WTC11 (cell line): ENCODE measurements at regions not wholly inside any gene's neighbourhood (a gene's known extent, or its start where the extent isn't known, plus 50 kb on each side); places are given as distances from the start of the nearest gene placed in this dataset.
A peak's percentile ranks its signal among the peaks of the same experiment; 100 is the strongest.

ENCODE experiments used
- ATAC-seq: fragments of 200-7000 bp; cut with Tn5 transposase; 2 replicates; pipeline ENCODE4 v1.10.0; 2021; ENCODE audit warnings: mild to moderate bottlenecking, moderate library complexity
- CTCF ChIA-PET: fragments of 300-600 bp; sonication (Branson Sonifier 250); formaldehyde crosslinking; loops from one replicate; lab custom pipeline; 2021; ENCODE audit warnings: antibody characterized with exemption; lab: Charles Lee
- POLR2A ChIA-PET: fragments of 350-600 bp; sonication (Branson Sonifier 250); formaldehyde crosslinking; loops from one replicate; lab custom pipeline; 2021; ENCODE audit warnings: antibody characterized with exemption; lab: Charles Lee
- DNase-seq: peaks from one replicate; pipeline ENCODE4 v3.0.0; 2021; ENCODE audit warnings: low spot score
- H3K27ac Mint-ChIP-seq: 2 replicates; pipeline ENCODE4 v1.8.0; 2021; ENCODE audit warnings: mixed read lengths
- H3K27me3 Mint-ChIP-seq: 2 replicates; pipeline ENCODE4 v1.8.0; 2021; ENCODE audit warnings: low read depth, mild to moderate bottlenecking, moderate library complexity, mixed read lengths
- H3K36me3 Mint-ChIP-seq: 2 replicates; pipeline ENCODE4 v1.8.0; 2021; ENCODE audit warnings: mixed read lengths
- H3K4me1 Mint-ChIP-seq: 2 replicates; pipeline ENCODE4 v1.8.0; 2022; ENCODE audit warnings: mixed read lengths
- H3K4me3 Mint-ChIP-seq: 2 replicates; pipeline ENCODE4 v1.8.0; 2021; ENCODE audit warnings: mild to moderate bottlenecking, moderate library complexity, mixed read lengths
- H3K9me3 Mint-ChIP-seq: 2 replicates; pipeline ENCODE4 v1.8.0; 2021; ENCODE audit warnings: mixed read lengths
- ERG ChIP-seq: fragments of 250-450 bp; sonication (Bioruptor Pico); IDR thresholded peaks from 2 replicates; pipeline ENCODE4 v1.8.0; 2021; ENCODE audit warnings: mild to moderate bottlenecking
- FOXJ3 ChIP-seq: sonication (generic); formaldehyde crosslinking; IDR thresholded peaks from 2 replicates; pipeline ENCODE4 v1.9.0; 2021; ENCODE audit warnings: missing genetic modification reagents, mild to moderate bottlenecking, borderline replicate concordance
- FOXK1 ChIP-seq: sonication (generic); formaldehyde crosslinking; IDR thresholded peaks from 2 replicates; pipeline ENCODE4 v1.8.0; 2022; ENCODE audit warnings: mild to moderate bottlenecking, moderate library complexity, missing genetic modification reagents
- HMGA2 ChIP-seq: fragments of 250-450 bp; sonication (Bioruptor Pico); IDR thresholded peaks from 2 replicates; pipeline ENCODE4 v1.4.0; 2021; ENCODE audit warnings: mild to moderate bottlenecking, moderate library complexity
- NR3C1 ChIP-seq: sonication (generic); formaldehyde crosslinking; conservative IDR thresholded peaks from 2 replicates; pipeline ENCODE4 v1.8.1; 2023; ENCODE audit warnings: low read depth, mild to moderate bottlenecking, missing genetic modification reagents
- RELA ChIP-seq: sonication (generic); formaldehyde crosslinking; IDR thresholded peaks from 2 replicates; pipeline ENCODE4 v1.8.1; 2022; ENCODE audit warnings: missing genetic modification reagents, mild to moderate bottlenecking, borderline replicate concordance
- RORB ChIP-seq: fragments of 250-450 bp; sonication (Bioruptor Pico); IDR thresholded peaks from 2 replicates; pipeline ENCODE4 v1.9.0; 2021; ENCODE audit warnings: mild to moderate bottlenecking
- ZBTB43 ChIP-seq: sonication (generic); formaldehyde crosslinking; IDR thresholded peaks from 2 replicates; pipeline ENCODE4 v1.8.1; 2023; ENCODE audit warnings: mild to moderate bottlenecking, missing genetic modification reagents
- ZMAT4 ChIP-seq: fragments of 250-450 bp; sonication (Bioruptor Pico); IDR thresholded peaks from 2 replicates; pipeline ENCODE4 v1.9.0; 2021; ENCODE audit warnings: mild to moderate bottlenecking
- ZNF263 ChIP-seq: sonication (generic); formaldehyde crosslinking; IDR thresholded peaks from 2 replicates; pipeline ENCODE4 v1.8.1; 2022; ENCODE audit warnings: low read depth, mild to moderate bottlenecking, moderate library complexity, missing genetic modification reagents
- TF ChIP-seq, protein P1 (sequence below): sonication (generic); formaldehyde crosslinking; IDR thresholded peaks from 2 replicates; pipeline ENCODE4 v1.8.1; 2022; ENCODE audit warnings: missing genetic modification reagents, borderline replicate concordance
- TF ChIP-seq, protein P2 (sequence below): fragments of 250-450 bp; sonication (Bioruptor Pico); IDR thresholded peaks from 2 replicates; pipeline ENCODE4 v1.9.0; 2021; ENCODE audit warnings: mild to moderate bottlenecking
- TF ChIP-seq, protein P3 (sequence below): sonication (generic); formaldehyde crosslinking; IDR thresholded peaks from 2 replicates; pipeline ENCODE4 v1.8.0; 2022; ENCODE audit warnings: mild to moderate bottlenecking, missing genetic modification reagents
- TF ChIP-seq, protein P4 (sequence below): sonication (generic); formaldehyde crosslinking; conservative IDR thresholded peaks from 2 replicates; pipeline ENCODE4 v1.8.1; 2022; ENCODE audit warnings: mild to moderate bottlenecking, missing genetic modification reagents
- TF ChIP-seq, protein P5 (sequence below): fragments of 250-450 bp; sonication (Bioruptor Pico); IDR thresholded peaks from 2 replicates; pipeline ENCODE4 v2.1.2; 2022; ENCODE audit warnings: mild to moderate bottlenecking, moderate library complexity
- TF ChIP-seq, protein P6 (sequence below): sonication (generic); formaldehyde crosslinking; IDR thresholded peaks from 2 replicates; pipeline ENCODE4 v1.8.1; 2023; ENCODE audit warnings: mild to moderate bottlenecking, missing genetic modification reagents, borderline replicate concordance

DNA sequence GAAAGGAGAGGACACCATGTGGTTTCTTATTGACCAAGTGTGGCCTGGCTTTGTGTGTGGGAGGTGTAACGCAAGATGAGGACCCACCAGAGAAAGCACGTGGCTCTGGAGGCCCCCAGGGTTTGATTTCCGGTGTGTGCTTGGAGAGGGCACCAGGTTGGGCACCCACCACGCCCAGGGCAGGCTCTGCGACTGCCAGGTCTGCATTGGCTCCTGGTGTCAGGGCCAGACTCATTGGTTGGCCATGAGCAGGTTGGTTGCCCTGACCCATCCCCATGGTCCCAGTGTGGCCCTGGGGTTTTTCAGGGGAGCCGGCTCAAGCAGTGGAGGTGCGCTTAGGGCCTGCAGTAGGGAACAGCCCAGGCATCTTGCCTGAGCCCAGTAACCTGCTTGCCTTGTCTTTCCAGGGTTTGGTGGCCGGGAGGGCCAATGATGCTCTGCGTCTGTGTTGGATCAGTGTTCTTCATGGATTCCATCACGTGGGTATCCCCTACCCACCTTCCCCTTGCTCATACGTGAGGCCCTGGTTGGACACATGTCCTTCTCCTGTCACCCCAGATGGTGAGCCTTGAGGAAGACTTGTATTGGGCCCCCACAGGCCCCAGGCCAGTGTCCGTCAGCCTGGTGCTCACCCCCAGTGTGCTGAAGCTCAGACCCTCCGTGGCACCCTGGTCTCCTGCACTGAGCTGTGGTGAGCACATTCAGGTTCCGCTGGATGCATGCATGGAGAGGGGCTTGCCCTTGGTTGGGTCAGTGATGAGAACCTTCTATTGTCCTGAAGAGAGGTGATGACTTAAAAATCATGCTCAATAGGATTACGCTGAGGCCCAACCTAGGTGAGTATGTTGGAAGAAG lies 193.9 kb downstream of the UBE3A start (continued):
- TF ChIP-seq, protein P1, sequence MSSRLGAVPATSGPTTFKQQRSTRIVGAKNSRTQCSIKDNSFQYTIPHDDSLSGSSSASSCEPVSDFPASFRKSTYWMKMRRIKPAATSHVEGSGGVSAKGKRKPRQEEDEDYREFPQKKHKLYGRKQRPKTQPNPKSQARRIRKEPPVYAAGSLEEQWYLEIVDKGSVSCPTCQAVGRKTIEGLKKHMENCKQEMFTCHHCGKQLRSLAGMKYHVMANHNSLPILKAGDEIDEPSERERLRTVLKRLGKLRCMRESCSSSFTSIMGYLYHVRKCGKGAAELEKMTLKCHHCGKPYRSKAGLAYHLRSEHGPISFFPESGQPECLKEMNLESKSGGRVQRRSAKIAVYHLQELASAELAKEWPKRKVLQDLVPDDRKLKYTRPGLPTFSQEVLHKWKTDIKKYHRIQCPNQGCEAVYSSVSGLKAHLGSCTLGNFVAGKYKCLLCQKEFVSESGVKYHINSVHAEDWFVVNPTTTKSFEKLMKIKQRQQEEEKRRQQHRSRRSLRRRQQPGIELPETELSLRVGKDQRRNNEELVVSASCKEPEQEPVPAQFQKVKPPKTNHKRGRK (CRISPR knock-in tag), result no peak
- TF ChIP-seq, protein P2, sequence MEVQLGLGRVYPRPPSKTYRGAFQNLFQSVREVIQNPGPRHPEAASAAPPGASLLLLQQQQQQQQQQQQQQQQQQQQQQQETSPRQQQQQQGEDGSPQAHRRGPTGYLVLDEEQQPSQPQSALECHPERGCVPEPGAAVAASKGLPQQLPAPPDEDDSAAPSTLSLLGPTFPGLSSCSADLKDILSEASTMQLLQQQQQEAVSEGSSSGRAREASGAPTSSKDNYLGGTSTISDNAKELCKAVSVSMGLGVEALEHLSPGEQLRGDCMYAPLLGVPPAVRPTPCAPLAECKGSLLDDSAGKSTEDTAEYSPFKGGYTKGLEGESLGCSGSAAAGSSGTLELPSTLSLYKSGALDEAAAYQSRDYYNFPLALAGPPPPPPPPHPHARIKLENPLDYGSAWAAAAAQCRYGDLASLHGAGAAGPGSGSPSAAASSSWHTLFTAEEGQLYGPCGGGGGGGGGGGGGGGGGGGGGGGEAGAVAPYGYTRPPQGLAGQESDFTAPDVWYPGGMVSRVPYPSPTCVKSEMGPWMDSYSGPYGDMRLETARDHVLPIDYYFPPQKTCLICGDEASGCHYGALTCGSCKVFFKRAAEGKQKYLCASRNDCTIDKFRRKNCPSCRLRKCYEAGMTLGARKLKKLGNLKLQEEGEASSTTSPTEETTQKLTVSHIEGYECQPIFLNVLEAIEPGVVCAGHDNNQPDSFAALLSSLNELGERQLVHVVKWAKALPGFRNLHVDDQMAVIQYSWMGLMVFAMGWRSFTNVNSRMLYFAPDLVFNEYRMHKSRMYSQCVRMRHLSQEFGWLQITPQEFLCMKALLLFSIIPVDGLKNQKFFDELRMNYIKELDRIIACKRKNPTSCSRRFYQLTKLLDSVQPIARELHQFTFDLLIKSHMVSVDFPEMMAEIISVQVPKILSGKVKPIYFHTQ (CRISPR knock-in tag), result no peak
- TF ChIP-seq ZBTB43 (CRISPR knock-in tag) (no peak), HMGA2 (CRISPR knock-in tag) (no peak), FOXJ3 (no peak), ZNF263 (CRISPR knock-in tag) (no peak), FOXK1 (CRISPR knock-in tag) (no peak)
- TF ChIP-seq, protein P3, sequence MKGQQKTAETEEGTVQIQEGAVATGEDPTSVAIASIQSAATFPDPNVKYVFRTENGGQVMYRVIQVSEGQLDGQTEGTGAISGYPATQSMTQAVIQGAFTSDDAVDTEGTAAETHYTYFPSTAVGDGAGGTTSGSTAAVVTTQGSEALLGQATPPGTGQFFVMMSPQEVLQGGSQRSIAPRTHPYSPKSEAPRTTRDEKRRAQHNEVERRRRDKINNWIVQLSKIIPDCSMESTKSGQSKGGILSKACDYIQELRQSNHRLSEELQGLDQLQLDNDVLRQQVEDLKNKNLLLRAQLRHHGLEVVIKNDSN, result no peak
- TF ChIP-seq, protein P4, sequence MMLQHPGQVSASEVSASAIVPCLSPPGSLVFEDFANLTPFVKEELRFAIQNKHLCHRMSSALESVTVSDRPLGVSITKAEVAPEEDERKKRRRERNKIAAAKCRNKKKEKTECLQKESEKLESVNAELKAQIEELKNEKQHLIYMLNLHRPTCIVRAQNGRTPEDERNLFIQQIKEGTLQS, result no peak
- TF ChIP-seq, all 79 proteins: peak for 0

GRCh38 chr15:25245801-25246622 lies 192.8 kb downstream of the UBE3A start:
- peaks cover 42% of the 10 kb centered on the region for H3K9me3 Mint-ChIP-seq
- H3K27me3 Mint-ChIP-seq, result no peaks in the 10 kb centered on the region
- POLR2A ChIA-PET, result no interaction called here
- DNase-seq (peak; percentile 1), ATAC-seq (no peak)
- TF ChIP-seq, protein P5, sequence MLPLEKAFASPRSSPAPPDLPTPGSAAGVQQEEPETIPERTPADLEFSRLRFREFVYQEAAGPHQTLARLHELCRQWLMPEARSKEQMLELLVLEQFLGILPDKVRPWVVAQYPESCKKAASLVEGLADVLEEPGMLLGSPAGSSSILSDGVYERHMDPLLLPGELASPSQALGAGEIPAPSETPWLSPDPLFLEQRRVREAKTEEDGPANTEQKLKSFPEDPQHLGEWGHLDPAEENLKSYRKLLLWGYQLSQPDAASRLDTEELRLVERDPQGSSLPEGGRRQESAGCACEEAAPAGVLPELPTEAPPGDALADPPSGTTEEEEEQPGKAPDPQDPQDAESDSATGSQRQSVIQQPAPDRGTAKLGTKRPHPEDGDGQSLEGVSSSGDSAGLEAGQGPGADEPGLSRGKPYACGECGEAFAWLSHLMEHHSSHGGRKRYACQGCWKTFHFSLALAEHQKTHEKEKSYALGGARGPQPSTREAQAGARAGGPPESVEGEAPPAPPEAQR, result no peak
- TF ChIP-seq RELA (CRISPR knock-in tag) (no peak), ERG (CRISPR knock-in tag) (no peak), NR3C1 (CRISPR knock-in tag) (no peak), RORB (CRISPR knock-in tag) (no peak), ZMAT4 (no peak)
- TF ChIP-seq, protein P6, sequence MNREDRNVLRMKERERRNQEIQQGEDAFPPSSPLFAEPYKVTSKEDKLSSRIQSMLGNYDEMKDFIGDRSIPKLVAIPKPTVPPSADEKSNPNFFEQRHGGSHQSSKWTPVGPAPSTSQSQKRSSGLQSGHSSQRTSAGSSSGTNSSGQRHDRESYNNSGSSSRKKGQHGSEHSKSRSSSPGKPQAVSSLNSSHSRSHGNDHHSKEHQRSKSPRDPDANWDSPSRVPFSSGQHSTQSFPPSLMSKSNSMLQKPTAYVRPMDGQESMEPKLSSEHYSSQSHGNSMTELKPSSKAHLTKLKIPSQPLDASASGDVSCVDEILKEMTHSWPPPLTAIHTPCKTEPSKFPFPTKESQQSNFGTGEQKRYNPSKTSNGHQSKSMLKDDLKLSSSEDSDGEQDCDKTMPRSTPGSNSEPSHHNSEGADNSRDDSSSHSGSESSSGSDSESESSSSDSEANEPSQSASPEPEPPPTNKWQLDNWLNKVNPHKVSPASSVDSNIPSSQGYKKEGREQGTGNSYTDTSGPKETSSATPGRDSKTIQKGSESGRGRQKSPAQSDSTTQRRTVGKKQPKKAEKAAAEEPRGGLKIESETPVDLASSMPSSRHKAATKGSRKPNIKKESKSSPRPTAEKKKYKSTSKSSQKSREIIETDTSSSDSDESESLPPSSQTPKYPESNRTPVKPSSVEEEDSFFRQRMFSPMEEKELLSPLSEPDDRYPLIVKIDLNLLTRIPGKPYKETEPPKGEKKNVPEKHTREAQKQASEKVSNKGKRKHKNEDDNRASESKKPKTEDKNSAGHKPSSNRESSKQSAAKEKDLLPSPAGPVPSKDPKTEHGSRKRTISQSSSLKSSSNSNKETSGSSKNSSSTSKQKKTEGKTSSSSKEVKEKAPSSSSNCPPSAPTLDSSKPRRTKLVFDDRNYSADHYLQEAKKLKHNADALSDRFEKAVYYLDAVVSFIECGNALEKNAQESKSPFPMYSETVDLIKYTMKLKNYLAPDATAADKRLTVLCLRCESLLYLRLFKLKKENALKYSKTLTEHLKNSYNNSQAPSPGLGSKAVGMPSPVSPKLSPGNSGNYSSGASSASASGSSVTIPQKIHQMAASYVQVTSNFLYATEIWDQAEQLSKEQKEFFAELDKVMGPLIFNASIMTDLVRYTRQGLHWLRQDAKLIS (CRISPR knock-in tag), result no peak
- CTCF ChIA-PET, result no interaction called here
- no peak overlapping the region for H3K4me3 Mint-ChIP-seq
- H3K36me3 Mint-ChIP-seq, result peaks cover 24% of the 10 kb centered on the region
- no peaks in the 10 kb centered on the region for H3K4me1 Mint-ChIP-seq
- H3K27ac Mint-ChIP-seq, result no peak overlapping the region
